GM06990 (cell line): ENCODE measurements at regions not wholly inside any gene's neighbourhood (a gene's known extent, or its start where the extent isn't known, plus 50 kb on each side); places are given as distances from the start of the nearest gene placed in this dataset.
A peak's percentile ranks its signal among the peaks of the same experiment; 100 is the strongest.

Source experiments
- DNase-seq: peaks from one replicate; pipeline ENCODE4 v3.0.0-alpha.2; 2011; ENCODE audit not compliant: insufficient read length; ENCODE audit errors: extremely low read depth
- H3K27me3 ChIP-seq: replicated peaks from 2 replicates; pipeline ENCODE4 v1.6.0; 2011; ENCODE audit warnings: low read length; ENCODE audit not compliant: control insufficient read depth, insufficient read depth
- H3K36me3 ChIP-seq: 2 replicates; pipeline ENCODE4 v1.5.1; 2011; ENCODE audit warnings: low read length; ENCODE audit not compliant: control insufficient read depth, insufficient read depth
- H3K4me3 ChIP-seq: replicated peaks from 2 replicates; pipeline ENCODE4 v1.5.1; 2011; ENCODE audit warnings: low read depth, mild to moderate bottlenecking, control low read depth, low read length
- TF ChIP-seq, protein P1 (sequence below): IDR thresholded peaks from 2 replicates; pipeline ENCODE4 v1.5.1; 2011; ENCODE audit warnings: low read length, control low read depth, mild to moderate bottlenecking, inconsistent platforms; ENCODE audit not compliant: insufficient read depth, poor library complexity, severe bottlenecking

DNA sequence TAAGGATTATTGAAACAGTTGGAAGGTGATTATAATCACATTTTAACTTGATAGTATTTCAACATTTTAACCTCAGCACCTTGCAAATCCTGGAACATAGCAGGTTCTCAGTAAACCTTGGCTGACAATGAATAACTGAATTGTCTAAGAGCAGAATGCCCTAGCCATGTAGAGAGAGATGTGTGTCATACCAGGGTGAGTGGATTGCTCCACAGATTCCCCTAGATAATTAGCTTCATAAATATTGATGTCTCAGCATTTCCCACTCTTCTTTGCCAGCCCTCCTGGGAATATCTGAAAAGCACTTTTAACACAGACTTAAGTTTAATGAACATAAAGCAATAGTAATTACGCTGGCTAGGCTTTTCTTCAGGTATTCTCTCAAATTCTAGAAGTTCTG, 363.5 kb downstream of the MAN2A1 start:
- Histone ChIP-seq H3K27me3 (no peaks in the 10 kb centered on the region; the same call in 1 of the 2 replicates), H3K36me3 (no peaks in the 10 kb centered on the region), H3K4me3 (no peak overlapping the region)
- DNase-seq, result no peak
- TF ChIP-seq, protein P1, sequence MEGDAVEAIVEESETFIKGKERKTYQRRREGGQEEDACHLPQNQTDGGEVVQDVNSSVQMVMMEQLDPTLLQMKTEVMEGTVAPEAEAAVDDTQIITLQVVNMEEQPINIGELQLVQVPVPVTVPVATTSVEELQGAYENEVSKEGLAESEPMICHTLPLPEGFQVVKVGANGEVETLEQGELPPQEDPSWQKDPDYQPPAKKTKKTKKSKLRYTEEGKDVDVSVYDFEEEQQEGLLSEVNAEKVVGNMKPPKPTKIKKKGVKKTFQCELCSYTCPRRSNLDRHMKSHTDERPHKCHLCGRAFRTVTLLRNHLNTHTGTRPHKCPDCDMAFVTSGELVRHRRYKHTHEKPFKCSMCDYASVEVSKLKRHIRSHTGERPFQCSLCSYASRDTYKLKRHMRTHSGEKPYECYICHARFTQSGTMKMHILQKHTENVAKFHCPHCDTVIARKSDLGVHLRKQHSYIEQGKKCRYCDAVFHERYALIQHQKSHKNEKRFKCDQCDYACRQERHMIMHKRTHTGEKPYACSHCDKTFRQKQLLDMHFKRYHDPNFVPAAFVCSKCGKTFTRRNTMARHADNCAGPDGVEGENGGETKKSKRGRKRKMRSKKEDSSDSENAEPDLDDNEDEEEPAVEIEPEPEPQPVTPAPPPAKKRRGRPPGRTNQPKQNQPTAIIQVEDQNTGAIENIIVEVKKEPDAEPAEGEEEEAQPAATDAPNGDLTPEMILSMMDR, result no peak

DNA sequence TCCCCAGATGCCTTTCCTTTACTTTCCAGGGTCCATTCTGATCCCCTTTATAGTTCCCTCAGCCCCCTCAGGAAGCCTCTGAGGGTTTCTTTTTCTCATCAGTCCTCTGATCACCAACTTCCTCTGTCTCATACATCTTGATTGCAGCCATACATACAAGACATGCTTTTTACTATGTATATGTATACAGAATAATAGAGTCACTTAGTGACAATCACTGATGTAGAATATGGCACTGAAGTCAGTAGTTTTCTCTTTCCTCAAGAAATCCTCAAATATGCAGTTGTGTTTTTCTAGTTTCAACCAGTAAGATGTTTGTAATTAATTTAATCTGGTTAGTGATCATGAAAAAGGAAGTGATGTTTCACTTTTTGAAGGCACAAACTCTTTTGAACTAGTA, 364.1 kb downstream of the MAN2A1 start:
- TF ChIP-seq, protein P1, result no peak
- Histone ChIP-seq H3K4me3 (no peak overlapping the region), H3K27me3 (no peaks in the 10 kb centered on the region; the same call in 1 of the 2 replicates), H3K36me3 (no peaks in the 10 kb centered on the region)
- no peak for DNase-seq

DNA sequence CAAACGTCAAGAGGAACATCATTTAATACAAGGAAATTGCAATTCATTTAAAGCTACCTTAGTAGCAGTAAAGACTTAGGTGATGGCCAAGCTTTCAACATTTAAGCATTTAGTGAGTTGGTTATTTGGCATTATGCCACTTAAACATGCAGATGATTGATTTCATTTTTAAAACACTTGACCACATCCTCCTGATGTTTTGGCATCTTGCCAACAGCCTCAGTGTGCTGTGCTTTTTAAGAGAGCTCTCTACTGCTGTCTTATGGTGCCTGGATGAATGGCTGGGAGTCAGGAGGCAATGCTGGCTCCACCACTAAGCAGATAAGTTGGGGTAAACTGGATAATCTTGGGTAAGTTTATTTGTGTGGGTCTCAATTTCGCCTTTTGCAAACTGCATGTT, 364.5 kb downstream of the MAN2A1 start:
- TF ChIP-seq, protein P1, result peak; percentile 22
- DNase-seq, result no peak
- no peak overlapping the region for H3K4me3 ChIP-seq
- H3K27me3 ChIP-seq, result no peaks in the 10 kb centered on the region; the same call in 1 of the 2 replicates
- no peaks in the 10 kb centered on the region for H3K36me3 ChIP-seq

DNA sequence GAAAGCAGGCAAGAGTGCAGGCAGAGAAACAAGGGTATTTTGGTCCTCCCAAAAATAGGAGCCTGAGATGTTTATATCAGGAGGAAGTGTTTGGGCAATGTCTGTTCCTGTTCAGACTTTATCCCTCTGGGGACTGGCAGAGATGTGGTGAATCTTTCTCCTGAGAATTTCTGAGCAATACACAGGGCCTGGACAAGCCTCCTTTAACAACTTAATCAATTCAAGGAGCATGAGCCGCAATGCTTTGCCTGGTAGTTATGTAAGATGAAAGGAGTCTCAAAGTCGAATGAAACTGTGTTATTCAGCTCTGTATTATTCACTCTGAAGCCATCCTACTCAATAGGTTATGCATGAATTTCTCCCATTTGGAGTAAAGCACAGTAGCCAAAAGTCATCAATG, 365.6 kb downstream of the MAN2A1 start:
- no peak for DNase-seq
- Histone ChIP-seq H3K4me3 (no peak overlapping the region), H3K27me3 (no peaks in the 10 kb centered on the region; the same call in 1 of the 2 replicates), H3K36me3 (no peaks in the 10 kb centered on the region)
- TF ChIP-seq, protein P1, result no peak

DNA sequence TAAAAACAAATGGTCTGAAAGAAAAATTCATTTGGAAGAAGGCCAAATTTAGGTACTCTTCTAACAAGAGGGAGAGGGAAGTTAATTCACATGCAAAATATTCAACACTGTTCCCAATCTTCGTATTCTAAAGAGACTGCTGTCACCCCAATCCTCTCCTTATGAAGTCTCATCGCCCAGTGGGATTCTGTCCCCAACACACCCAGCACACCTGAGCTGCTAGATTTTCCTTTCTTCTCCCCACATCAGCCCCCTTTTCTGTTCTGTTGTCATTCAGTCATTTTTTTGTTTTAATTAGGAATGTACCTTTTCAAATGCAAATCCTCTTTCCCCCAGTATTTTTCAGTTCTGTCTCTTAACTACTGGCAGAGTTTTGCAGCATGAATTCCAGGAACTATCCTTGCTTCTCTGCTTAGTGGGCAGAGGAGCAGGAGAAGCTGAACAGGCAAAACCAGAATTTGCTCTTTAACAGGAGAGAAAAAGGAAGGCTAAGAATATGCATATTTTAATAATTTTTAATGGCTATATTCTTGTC, 366.9 kb downstream of the MAN2A1 start:
- Histone ChIP-seq H3K27me3 (no peaks in the 10 kb centered on the region; the same call in 1 of the 2 replicates), H3K4me3 (no peak overlapping the region), H3K36me3 (no peaks in the 10 kb centered on the region)
- no peak for DNase-seq
- TF ChIP-seq, protein P1, result no peak

- Histone ChIP-seq H3K27me3 (no peaks in the 10 kb centered on the region; the same call in 1 of the 2 replicates), H3K36me3 (no peaks in the 10 kb centered on the region), H3K4me3 (no peak overlapping the region)
- DNase-seq, result no peak
- TF ChIP-seq, protein P1, result no peak
Measured at GRCh38 chr5:110058175-110058574, 368.4 kb downstream of the MAN2A1 start.
